ENCODE measurements at regions not wholly inside any gene's neighbourhood (a gene's known extent, or its start where the extent isn't known, plus 50 kb on each side); places are given as distances from the start of the nearest gene placed in this dataset.

DNA sequence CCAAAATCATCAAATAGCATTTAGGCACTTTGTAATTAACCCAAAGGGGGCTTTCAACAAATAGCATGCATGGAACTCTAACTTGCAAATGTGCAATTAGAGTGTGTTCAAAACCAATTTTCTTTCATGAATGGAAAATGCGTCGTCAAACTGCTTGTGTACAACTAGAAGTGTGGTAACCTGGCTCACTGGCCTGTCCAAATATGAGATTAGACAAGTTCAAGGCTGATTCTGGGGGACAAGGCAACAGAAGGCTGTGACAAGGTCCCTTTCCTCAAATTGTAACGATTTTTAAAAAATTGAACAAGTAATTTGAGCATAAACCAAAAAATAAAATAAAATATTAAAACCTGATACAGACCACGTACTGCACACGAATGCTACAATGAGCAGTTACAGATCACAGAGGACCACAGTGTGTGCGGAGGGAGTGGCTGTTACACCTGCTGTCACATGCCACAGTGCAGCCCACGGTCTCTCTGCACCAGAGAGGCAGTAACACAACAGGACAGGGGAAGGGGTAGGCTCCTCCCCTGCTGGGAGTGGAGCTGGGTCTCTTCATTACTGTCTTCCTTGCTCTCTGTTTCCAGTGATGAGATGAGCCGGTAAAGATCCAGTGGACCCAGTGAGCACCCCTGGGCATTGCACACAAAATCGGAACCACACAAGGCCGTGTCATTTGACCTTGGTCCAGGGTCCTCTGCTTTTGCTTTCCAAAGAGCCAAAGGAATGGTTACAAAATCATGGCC, 252.2 kb upstream of the PDE10A start:
- Histone ChIP-seq H3K9me3 (ENCODE audit: control insufficient read depth, insufficient read depth, low read length) (no peaks in the 10 kb centered on the region), H3K4me1 (ENCODE audit: control insufficient read depth, insufficient read depth, low read length) (no peaks in the 10 kb centered on the region), H3K4me3 (ENCODE audit: low read depth, low read length) (no peak overlapping the region), H3K27ac (ENCODE audit: low read depth, low read length) (no peak overlapping the region), H3K36me3 (ENCODE audit: control insufficient read depth, insufficient read depth, low read length) (no peaks in the 10 kb centered on the region), H3K27me3 (ENCODE audit: control insufficient read depth, insufficient read depth, low read length) (no peaks in the 10 kb centered on the region)
- no peak for DNase-seq (ENCODE audit: low read depth in 4 of 6, low spot score in 6 of 6)
- 84% methylated on average over 9 of the region's 10 CpGs for WGBS (ENCODE audit: insufficient coverage)

DNA sequence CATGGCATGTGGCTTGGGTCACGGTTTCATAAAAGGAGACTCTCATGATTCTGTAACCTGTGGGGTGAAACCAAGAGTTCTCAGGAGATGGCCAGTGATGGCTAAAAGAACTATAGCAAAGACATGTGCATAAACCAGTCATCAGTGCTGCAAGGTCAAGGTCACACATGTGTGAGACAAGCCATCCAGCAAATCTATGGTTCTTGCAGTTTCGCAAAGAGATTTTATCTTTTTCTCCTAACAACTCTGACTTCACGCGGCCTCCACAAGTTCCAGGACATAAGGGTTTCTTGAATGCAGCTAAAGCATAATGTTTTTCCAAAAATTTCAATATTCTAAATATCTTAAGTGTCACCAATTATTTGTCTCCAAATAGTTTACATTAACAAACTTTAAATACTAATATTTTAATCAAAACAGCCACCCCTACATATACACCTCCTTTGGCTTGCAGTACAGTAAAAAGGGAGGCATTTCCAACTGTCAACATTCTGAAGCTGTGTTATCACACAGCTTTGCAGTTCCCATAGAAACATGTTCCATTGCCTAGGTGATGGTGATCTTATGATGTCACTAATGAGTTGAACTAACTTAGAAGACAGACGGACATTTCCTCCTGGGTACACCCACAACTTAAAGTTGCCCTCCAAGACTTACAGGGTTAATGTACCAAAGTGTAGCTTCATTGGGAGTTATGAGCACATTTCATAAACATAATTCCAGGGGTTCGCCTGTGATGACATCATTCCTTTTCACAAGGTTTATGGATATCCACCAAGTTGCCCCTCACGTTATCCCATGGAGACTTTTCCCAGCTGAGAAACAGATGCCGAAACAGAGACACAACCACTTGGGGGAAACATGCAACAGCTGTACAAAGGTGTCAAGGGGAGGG, 250.9 kb upstream of the PDE10A start:
- WGBS (ENCODE audit: insufficient coverage), result 88% methylated on average over 2 of the region's 8 CpGs
- no peaks in the 10 kb centered on the region for H3K9me3 ChIP-seq (ENCODE audit: control insufficient read depth, insufficient read depth, low read length)
- no peaks in the 10 kb centered on the region for H3K4me1 ChIP-seq (ENCODE audit: control insufficient read depth, insufficient read depth, low read length)
- H3K36me3 ChIP-seq (ENCODE audit: control insufficient read depth, insufficient read depth, low read length), result no peaks in the 10 kb centered on the region
- no peak overlapping the region for H3K27ac ChIP-seq (ENCODE audit: low read depth, low read length)
- no peak overlapping the region for H3K4me3 ChIP-seq (ENCODE audit: low read depth, low read length)
- no peaks in the 10 kb centered on the region for H3K27me3 ChIP-seq (ENCODE audit: control insufficient read depth, insufficient read depth, low read length)
- DNase-seq (ENCODE audit: low read depth in 4 of 6, low spot score in 6 of 6), result no peak

DNA sequence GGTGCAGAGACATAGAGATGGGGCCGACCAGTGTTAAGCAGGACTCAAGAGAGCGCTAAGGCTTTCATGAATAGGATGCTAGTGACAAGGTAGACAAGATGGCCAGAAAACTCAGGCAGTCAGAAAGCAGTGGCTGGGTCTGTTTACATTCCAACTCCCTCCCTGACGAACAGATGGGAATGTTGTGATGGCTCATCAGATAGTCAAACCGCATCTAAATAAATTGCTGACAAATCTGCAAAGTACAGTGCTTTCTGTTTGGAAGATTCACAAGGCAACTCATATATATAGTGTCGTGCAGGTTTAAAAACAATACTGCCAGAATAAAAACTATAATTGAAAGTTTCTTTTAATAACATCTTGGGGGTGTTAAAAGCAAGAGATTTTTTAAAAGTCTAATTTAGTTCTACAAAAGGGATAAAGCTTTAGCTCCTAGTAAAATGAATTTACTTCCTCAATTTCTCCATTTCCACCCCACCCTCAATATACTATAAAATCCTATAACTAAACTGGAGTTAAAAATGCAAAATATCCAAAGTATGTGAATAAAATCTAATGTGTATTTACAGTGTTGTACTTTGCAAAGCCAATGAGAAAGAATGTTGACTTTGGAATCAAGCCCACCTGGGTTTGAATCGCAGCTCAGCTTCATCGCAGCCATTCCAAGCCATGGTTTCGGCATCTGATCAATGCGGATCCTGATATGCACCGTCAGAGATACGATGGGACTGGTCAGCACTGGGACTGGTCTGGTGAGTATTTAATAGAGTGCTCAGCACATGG, 247.3 kb upstream of the PDE10A start:
- 86% methylated on average over 4 of the region's 11 CpGs for WGBS (ENCODE audit: insufficient coverage)
- Histone ChIP-seq H3K4me3 (ENCODE audit: low read depth, low read length) (no peak overlapping the region), H3K36me3 (ENCODE audit: control insufficient read depth, insufficient read depth, low read length) (no peaks in the 10 kb centered on the region), H3K9me3 (ENCODE audit: control insufficient read depth, insufficient read depth, low read length) (no peaks in the 10 kb centered on the region), H3K4me1 (ENCODE audit: control insufficient read depth, insufficient read depth, low read length) (no peaks in the 10 kb centered on the region), H3K27me3 (ENCODE audit: control insufficient read depth, insufficient read depth, low read length) (no peaks in the 10 kb centered on the region), H3K27ac (ENCODE audit: low read depth, low read length) (no peak overlapping the region)
- peak in 2 of 6 donors; percentile 32 to 57 for DNase-seq (ENCODE audit: low read depth in 4 of 6, low spot score in 6 of 6)

DNA sequence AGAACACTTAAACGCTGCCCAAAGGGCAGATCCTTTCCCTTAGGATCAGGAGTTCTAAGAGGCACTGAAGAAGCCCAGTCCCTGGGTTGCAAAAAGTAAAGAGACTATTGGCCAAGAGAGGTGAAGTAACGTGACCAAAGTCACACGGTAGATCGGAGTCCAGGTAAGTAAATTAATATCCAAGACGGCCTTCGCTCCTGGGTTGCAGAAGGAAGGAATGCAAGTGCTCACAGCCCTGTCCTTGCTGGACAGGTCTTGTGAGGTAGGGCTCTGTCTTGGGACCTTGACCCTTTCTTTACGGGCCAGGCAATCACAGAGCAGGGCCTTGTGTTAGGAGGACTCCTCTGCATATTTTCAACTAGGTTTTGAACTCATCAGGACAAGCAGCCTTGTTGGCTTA, 243.7 kb upstream of the PDE10A start:
- WGBS (ENCODE audit: insufficient coverage), result 96% methylated on average over 6 of the region's 7 CpGs
- no peaks in the 10 kb centered on the region for H3K36me3 ChIP-seq (ENCODE audit: control insufficient read depth, insufficient read depth, low read length)
- DNase-seq (ENCODE audit: low read depth in 4 of 6, low spot score in 6 of 6), result no peak

DNA sequence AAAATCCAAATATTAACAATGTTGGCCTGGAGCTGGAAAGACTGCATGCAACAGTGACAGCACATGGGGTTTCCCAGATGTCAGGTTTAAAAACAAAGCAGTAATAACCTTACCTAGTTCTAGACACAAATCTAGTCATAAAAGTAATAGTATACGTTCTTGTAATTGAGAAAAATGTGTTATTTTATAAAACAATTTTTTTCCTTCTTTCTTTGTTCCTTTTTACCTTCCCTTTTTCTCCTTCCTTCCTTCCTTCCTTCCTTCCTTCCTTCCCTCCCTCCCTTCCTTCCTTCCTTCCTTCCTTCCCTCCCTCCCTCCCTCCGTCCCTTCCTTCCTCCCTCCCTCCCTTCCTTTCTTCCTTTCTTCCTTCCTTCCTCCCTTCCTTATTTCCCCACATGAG, 242.7 kb upstream of the PDE10A start:
- Histone ChIP-seq H3K4me1 (ENCODE audit: control insufficient read depth, insufficient read depth, low read length) (no peaks in the 10 kb centered on the region), H3K27ac (ENCODE audit: low read depth, low read length) (no peak overlapping the region), H3K4me3 (ENCODE audit: low read depth, low read length) (no peak overlapping the region), H3K9me3 (ENCODE audit: control insufficient read depth, insufficient read depth, low read length) (no peaks in the 10 kb centered on the region), H3K27me3 (ENCODE audit: control insufficient read depth, insufficient read depth, low read length) (no peaks in the 10 kb centered on the region), H3K36me3 (ENCODE audit: control insufficient read depth, insufficient read depth, low read length) (no peaks in the 10 kb centered on the region)
- no CpG with 5 or more reads among the region's 2 CpGs for WGBS (ENCODE audit: insufficient coverage)
- no peak for DNase-seq (ENCODE audit: low read depth in 4 of 6, low spot score in 6 of 6)

More for the DNA sequence above, 243.7 kb upstream of the PDE10A start:
- no peaks in the 10 kb centered on the region for H3K4me1 ChIP-seq (ENCODE audit: control insufficient read depth, insufficient read depth, low read length)
- no peaks in the 10 kb centered on the region for H3K27me3 ChIP-seq (ENCODE audit: control insufficient read depth, insufficient read depth, low read length)
- H3K27ac ChIP-seq (ENCODE audit: low read depth, low read length), result no peak overlapping the region
- no peak overlapping the region for H3K4me3 ChIP-seq (ENCODE audit: low read depth, low read length)
- no peaks in the 10 kb centered on the region for H3K9me3 ChIP-seq (ENCODE audit: control insufficient read depth, insufficient read depth, low read length)

DNA sequence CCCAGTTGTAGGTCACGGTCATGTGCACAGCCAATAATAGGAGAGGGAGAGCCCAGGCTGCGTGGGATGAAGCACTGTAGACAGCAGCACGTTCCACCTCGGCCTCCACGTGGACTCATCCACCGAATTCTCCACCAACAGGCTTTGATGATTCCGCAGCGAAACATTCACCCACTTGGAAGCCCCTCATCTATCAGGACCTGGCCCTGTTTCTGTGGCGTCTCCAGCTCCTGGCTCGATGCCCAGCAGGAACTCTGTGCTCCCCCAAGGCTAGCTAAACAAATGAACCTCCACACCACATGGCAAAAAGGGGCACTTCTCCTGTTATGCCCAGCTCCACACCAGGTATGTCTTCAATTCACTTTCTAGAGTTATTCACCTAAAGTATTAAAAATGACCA, 237.9 kb upstream of the PDE10A start:
- Histone ChIP-seq H3K9me3 (ENCODE audit: control insufficient read depth, insufficient read depth, low read length) (no peaks in the 10 kb centered on the region), H3K4me3 (ENCODE audit: low read depth, low read length) (no peak overlapping the region), H3K36me3 (ENCODE audit: control insufficient read depth, insufficient read depth, low read length) (no peaks in the 10 kb centered on the region), H3K27me3 (ENCODE audit: control insufficient read depth, insufficient read depth, low read length) (no peaks in the 10 kb centered on the region), H3K27ac (ENCODE audit: low read depth, low read length) (no peak overlapping the region), H3K4me1 (ENCODE audit: control insufficient read depth, insufficient read depth, low read length) (peaks cover 3% of the 10 kb centered on the region)
- no peak for DNase-seq (ENCODE audit: low read depth in 4 of 6, low spot score in 6 of 6)
- WGBS (ENCODE audit: insufficient coverage), result 70% methylated on average over 10 of the region's 10 CpGs

DNA sequence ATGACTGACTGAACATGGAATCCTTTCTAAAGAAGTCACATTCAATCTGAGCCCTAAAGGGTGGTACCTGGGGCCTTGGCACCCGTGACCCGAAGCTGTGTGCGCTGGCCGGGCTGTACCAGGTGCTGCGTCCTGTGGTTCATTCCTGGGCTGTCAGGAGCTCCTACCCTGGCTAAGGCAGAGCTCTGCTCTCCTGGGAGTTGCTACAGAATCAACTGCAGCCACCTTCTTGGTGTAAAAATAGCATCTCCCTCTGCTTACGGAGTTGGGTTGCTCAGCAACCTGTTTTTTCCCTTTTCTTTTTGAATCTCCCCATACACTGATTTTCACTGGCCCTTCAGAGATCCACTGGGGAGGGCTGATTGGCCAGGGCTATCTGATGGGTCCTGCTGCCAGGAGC, 236.6 kb upstream of the PDE10A start:
- H3K9me3 ChIP-seq (ENCODE audit: control insufficient read depth, insufficient read depth, low read length), result no peaks in the 10 kb centered on the region
- H3K27ac ChIP-seq (ENCODE audit: low read depth, low read length), result no peak overlapping the region
- H3K4me1 ChIP-seq (ENCODE audit: control insufficient read depth, insufficient read depth, low read length), result peaks cover 3% of the 10 kb centered on the region
- H3K36me3 ChIP-seq (ENCODE audit: control insufficient read depth, insufficient read depth, low read length), result no peaks in the 10 kb centered on the region
- no peaks in the 10 kb centered on the region for H3K27me3 ChIP-seq (ENCODE audit: control insufficient read depth, insufficient read depth, low read length)
- 55% methylated on average over 6 of the region's 6 CpGs for WGBS (ENCODE audit: insufficient coverage)
- peak in 1 of 6 donors; percentile 41 for DNase-seq (ENCODE audit: low read depth in 4 of 6, low spot score in 6 of 6)
- H3K4me3 ChIP-seq (ENCODE audit: low read depth, low read length), result no peak overlapping the region

DNA sequence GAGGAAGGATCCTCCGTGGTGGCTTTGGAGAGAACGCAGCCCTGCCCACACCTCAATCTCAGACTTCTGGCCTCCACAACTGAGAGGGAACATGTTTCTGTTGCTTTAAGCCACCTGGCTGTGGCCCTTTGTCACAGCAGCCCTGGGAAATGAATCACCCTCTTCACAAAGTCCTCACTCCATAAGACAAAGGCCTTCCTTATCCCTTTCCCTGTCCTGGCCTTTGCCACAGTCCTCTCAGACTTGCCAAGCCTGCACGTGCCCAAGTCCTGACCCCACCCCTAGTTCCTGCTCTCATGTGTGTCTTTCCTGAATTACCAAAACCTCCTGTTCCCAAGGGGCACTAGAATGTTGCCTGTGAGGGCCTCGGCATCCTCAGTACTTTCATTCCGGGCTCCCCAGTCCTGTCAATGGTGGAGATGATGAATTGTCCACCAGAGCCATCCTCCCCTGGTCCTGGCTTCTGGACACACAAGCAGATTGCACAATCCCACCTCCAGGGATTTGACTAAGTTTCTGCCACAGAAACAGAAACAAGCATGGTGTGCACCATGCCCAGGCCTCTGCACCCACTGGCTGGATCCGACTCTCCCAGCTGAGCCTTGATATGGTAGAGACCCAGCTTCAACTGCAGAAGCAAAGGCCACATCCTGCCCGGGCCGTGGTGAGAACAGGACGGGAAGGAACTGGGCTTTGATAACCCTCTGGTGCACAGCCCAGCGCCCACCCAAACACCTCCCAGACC, 232.6 kb upstream of the PDE10A start:
- Histone ChIP-seq H3K27me3 (ENCODE audit: control insufficient read depth, insufficient read depth, low read length) (no peaks in the 10 kb centered on the region), H3K4me3 (ENCODE audit: low read depth, low read length) (no peak overlapping the region), H3K36me3 (ENCODE audit: control insufficient read depth, insufficient read depth, low read length) (no peaks in the 10 kb centered on the region), H3K4me1 (ENCODE audit: control insufficient read depth, insufficient read depth, low read length) (peaks cover 3% of the 10 kb centered on the region), H3K27ac (ENCODE audit: low read depth, low read length) (no peak overlapping the region), H3K9me3 (ENCODE audit: control insufficient read depth, insufficient read depth, low read length) (no peaks in the 10 kb centered on the region)
- 73% methylated on average over 9 of the region's 10 CpGs for WGBS (ENCODE audit: insufficient coverage)
- DNase-seq (ENCODE audit: low read depth in 4 of 6, low spot score in 6 of 6), result no peak

Data from spinal cord (tissue), 9 donors.